ENCODE measurements at regions not wholly inside any gene's neighbourhood (a gene's known extent, or its start where the extent isn't known, plus 50 kb on each side); places are given as distances from the start of the nearest gene placed in this dataset.
"Not testable (repeated sequence)": the region's sequence is repeated elsewhere in the genome, so short reads cannot be mapped to it uniquely, and the experiment has no call there.

- DNase-seq (ENCODE audit: low read depth): no peak
- in situ Hi-C loops (cut with HindIII; ENCODE audit: low sequenced_read_pairs): no loop called here
- H3K4me3 ChIP-seq (ENCODE audit: low read depth, low read length): no peak overlapping the region
- TF ChIP-seq CTCF (IDR thresholded peaks at IDR 0.05; ENCODE audit: low read depth, low read length, missing control alignments): no peak
These were observed 234.9 kb upstream of the TARS1 start for GRCh38 chr5:33205727-33206410.

- no peak for TF ChIP-seq CTCF (IDR thresholded peaks at IDR 0.05; ENCODE audit: low read depth, low read length, missing control alignments)
- no peak for DNase-seq (ENCODE audit: low read depth)
- in situ Hi-C loops (cut with HindIII; ENCODE audit: low sequenced_read_pairs): no loop called here
These were observed 233.7 kb upstream of the TARS1 start for GRCh38 chr5:33206962-33207506.

GRCh38 chr5:33209252-33209651, 231.5 kb upstream of the TARS1 start:
- in situ Hi-C loops (cut with HindIII; ENCODE audit: low sequenced_read_pairs): no loop called here
- no peak for TF ChIP-seq CTCF (IDR thresholded peaks at IDR 0.05; ENCODE audit: low read depth, low read length, missing control alignments)
- DNase-seq (ENCODE audit: low read depth): no peak
- H3K4me3 ChIP-seq (ENCODE audit: low read depth, low read length): no peak overlapping the region

More at GRCh38 chr5:33206962-33207506, 233.7 kb upstream of the TARS1 start:
- H3K4me3 ChIP-seq (ENCODE audit: low read depth, low read length): no peak overlapping the region

- H3K4me3 ChIP-seq (ENCODE audit: low read depth, low read length); in situ Hi-C loops (cut with HindIII; ENCODE audit: low sequenced_read_pairs); DNase-seq (ENCODE audit: low read depth): not testable (repeated sequence)
These were observed 230.5 kb upstream of the TARS1 start for GRCh38 chr5:33210221-33210620.

GRCh38 chr5:33210978-33211377, 229.8 kb upstream of the TARS1 start:
- H3K4me3 ChIP-seq (ENCODE audit: low read depth, low read length): no peak overlapping the region
- in situ Hi-C loops (cut with HindIII; ENCODE audit: low sequenced_read_pairs): no loop called here
- no peak for TF ChIP-seq CTCF (IDR thresholded peaks at IDR 0.05; ENCODE audit: low read depth, low read length, missing control alignments)
- no peak for DNase-seq (ENCODE audit: low read depth)

GRCh38 chr5:33212439-33212838, 228.3 kb upstream of the TARS1 start:
- no peak overlapping the region for H3K4me3 ChIP-seq (ENCODE audit: low read depth, low read length)
- TF ChIP-seq CTCF (IDR thresholded peaks at IDR 0.05; ENCODE audit: low read depth, low read length, missing control alignments): no peak
- in situ Hi-C loops (cut with HindIII; ENCODE audit: low sequenced_read_pairs): no loop called here
- no peak for DNase-seq (ENCODE audit: low read depth)

- no peak for DNase-seq (ENCODE audit: low read depth)
- H3K4me3 ChIP-seq (ENCODE audit: low read depth, low read length): no peak overlapping the region
- TF ChIP-seq CTCF (IDR thresholded peaks at IDR 0.05; ENCODE audit: low read depth, low read length, missing control alignments): no peak
- in situ Hi-C loops (cut with HindIII; ENCODE audit: low sequenced_read_pairs): no loop called here
These were observed 227.9 kb upstream of the TARS1 start for GRCh38 chr5:33212900-33213299.

Data from astrocyte of the cerebellum (primary cell).